Left kidney (tissue), 1 donor: ENCODE measurements at regions not wholly inside any gene's neighbourhood (a gene's known extent, or its start where the extent isn't known, plus 50 kb on each side); places are given as distances from the start of the nearest gene placed in this dataset.
"Not testable (repeated sequence)": the region's sequence is repeated elsewhere in the genome, so short reads cannot be mapped to it uniquely, and the experiment has no call there.

ENCODE experiments used
- DNase-seq: peaks from one replicate; pipeline ENCODE4 v3.0.0-alpha.2; 2013

DNA sequence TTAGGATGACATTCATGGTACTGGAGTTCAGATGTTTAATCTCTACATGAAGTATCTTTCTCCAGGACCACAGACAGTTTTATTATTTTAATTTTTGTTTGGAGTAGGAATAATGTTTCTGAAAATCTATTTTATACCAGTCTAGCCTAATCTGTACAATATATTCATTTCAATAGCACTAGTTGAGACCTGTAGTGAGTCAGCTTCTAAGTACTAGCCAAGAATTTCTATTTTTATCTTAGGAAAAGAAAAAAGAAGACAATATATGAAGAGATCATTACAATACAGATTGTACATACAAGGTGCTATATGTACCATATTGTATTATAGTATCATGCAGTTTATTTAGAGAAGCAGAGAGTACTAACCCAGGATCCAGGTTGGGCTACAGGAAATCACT, 826.9 kb upstream of the PIK3C3 start:
- DNase-seq, result no peak

DNA sequence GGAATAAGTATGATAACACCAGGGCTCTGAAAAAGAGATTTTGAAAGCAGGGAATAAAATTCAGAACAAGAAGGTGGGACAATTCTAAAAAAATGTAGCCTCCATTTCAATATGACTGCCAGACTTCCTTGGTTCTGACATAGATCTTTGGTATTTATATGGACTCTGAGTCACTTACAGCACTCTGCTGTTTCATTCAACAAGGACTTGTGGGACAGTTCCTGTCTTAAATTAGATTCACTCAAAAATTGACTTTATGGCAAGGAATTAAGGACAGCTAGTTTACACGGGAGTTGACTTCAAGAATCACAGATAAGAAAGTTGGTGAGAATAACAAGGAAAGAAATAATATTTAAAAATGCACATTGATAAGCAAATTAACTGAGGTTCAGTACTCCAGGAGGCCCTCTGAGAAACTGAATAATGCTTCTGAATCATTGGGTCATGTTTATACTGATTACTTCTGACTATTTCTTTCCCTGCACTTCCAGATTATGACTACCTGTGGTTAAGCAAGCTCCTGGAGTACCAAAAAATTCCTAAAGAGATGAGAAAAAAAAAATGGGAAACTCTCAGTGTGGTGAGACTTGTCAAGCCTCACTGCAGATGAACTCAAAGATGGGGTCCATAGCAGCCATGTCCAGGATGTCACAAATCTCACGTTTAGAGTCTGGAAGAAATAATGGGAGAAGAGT, 828.3 kb upstream of the PIK3C3 start:
- no peak for DNase-seq

DNA sequence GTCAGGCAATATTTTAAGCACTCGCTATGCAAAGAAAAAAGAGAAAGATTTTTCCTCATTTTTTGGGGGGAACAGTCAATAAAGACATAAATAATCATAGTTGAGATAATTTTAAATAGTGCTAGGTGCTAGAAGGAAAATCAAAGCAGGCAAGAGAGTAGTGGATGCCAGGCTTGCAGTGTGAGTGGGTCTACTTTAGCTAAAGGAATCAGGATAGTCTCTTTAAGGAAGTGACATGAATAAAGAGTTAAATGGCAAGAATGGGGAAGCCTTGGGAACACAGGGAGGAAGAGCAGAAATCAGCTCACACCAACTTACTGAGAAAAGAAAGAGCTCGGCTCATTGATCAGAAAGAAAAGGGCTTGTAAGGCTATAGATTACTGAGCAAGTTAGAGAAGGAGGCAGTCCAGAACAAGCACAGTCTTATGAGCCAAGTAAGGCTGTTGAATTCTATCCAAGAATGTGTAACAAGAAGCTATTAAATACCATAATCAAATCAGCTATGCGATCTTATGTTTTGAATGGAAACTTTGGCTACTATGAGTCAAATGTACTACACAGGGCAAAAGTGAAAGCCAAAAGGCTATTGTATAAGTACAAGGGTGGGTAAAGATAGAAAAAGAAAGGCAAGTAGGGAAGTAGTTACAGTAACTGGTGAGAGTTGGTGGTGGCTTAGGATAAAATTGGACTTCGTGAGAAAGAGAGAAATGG, 833.8 kb upstream of the PIK3C3 start:
- no peak for DNase-seq

DNA sequence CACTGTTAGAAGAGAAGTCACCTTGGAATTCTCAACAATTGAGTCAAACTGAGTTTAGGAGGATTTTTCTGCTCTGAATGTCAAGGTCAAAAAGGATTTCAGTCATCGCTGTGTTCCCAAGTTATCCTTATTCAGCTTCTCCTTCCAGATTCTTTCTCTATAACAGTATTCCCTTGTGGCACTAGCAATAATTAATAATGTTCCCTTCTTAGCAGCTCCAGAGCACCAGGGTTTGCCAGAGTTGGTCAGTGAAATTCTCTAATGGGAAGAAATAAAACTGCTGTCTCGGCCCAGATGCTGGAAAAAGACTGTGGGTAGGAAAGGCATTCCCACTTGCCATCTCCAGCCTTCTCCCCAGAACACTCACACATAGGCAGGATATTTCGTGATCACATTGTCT, 836.0 kb upstream of the PIK3C3 start:
- no peak for DNase-seq

DNA sequence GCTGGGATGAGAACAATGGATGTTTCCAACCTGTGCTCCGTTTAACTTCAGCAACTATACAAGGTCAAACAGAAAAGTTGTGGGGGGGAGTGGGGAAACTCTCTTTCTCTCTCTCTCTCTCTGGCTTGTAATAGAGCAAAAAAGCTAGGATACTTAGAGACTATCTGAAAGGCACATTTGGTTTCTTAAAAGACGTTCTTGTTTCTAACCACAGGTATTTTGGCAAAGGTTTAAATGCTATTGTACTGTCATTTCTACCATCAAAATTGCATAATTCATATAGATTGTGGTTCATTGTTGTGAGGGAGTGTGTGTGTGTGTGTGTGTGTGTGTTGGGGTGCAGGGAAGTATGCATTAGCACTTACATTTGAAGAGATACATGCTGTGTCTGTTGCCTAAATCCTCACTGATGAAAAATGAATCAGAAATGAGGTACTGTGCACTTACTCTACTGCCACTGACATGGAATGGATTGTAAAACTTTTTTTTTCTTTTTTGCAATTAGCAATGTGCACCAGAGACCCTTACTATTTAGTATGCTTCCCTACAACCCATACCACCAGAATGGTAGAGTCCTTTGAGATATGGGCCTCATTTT, 841.0 kb upstream of the PIK3C3 start:
- DNase-seq, result no peak

DNA sequence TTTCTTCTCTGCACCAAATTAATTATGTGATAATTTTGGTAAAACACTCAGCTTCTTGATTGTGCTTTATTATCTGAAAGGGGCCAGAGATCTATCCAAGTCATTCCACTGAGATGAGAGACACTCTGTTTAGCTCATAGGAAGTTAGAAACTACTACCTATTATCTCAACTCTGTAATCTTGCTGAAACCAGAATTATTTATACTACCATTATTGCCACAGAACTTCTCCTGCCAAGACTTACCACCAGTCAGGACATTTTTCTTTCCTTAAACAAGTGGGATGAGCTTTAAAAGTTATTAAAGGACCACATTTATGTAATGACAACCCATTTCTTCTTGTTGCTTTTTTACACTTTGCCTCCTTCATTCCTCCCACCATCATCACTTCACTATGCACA, 855.6 kb upstream of the PIK3C3 start:
- no peak for DNase-seq

DNA sequence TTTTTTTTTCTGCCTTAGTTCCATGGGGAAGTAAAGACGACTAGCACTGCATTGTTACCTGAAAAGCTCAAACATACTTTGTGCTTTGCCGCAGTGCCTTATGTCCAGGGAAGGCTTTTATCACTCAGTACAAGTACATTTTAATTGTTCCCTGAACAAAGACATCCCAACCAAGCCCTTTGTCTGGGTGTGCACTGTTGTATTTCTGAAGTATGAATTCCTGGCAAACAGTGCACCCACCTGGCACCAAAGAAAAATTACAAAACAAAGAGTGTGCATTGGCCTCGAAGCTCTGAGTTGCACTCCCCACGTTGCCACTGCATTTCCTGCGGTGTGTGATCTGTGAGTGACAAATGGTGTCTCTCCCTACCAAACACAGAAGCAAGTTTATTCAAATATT, 858.5 kb upstream of the PIK3C3 start:
- DNase-seq, result peak; percentile 21

DNA sequence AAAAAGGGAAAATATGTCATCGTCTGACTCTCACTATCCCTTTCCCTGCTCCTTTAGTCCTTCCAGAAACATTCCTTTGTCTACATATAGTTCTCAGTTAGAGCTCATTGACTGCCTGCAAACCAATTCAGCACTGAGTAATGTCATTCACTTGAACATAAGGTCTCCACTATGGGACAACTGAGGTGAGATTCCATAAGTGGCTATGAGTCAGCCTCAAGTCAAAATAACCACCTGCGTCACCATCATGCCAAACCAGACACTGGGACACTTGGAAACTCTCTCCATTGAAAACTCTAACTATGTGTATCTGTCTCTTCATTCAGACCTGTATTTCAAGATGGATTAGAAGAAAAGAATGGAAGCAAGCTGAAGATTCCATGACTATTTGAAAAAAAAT, 878.0 kb upstream of the PIK3C3 start:
- no peak for DNase-seq

DNA sequence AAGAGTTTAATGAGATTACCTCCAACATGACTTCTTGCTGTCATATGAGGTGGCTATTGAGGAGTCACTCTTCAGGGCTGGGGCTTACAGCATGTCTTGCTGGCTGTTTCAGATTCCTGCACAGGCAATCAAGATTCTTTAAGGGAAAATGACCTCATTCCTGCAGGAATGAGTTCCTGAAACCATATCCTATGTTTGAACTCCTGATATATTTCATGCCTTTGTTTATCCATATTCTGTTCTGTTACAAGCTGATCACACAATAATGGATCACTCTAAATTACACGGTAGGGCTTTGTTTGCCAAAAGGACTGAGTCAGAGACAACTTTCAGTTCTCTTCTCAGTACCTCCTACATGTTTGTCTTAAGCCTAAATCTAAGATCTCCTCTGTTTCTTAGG, 879.8 kb upstream of the PIK3C3 start:
- no peak for DNase-seq

DNA sequence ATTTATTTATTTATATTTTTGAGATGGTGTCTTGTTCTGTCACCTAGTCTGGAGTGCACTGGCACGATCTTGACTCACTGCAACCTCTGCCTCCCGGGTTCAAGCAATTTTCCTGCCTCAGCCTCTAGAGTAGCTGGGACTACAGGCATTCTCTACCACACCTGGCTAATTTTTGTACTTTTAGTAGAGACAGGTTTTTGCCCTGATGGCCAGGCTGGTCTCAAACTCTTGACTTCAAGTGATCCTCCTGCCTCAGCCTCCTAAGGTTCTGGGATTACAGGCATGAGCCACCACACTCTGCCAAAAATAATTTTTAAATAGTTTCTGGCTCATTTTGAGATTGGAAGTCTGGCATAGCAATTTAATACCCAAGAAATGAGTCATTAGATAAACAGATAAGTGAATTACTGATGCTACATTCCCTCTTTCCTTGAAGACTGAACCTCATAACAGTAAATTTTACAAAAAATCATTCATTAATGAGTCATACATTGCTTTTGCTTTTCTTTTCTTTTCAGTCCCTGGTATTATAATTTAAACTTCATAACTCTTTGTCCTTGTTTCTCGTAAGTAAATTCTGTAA, 881.6 kb upstream of the PIK3C3 start:
- no peak for DNase-seq

DNA sequence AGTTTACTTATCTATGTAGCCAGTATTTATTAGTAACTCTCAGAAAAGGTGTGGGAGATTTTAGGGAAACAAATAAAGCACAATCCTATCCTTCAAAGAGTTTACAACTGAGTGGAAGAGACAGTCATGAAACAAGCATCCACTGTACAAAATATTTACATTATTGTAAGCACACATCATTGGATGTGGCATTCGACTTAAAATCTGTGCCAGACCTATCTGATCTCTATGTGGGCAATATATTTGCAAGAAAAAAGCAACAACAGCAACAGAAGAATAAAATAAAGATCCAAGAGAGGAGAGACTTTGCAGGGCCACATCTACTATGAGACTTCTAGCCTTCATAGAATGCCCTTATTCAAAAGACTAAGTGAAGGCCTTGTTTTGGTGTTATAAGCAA, 882.1 kb upstream of the PIK3C3 start:
- no peak for DNase-seq

DNA sequence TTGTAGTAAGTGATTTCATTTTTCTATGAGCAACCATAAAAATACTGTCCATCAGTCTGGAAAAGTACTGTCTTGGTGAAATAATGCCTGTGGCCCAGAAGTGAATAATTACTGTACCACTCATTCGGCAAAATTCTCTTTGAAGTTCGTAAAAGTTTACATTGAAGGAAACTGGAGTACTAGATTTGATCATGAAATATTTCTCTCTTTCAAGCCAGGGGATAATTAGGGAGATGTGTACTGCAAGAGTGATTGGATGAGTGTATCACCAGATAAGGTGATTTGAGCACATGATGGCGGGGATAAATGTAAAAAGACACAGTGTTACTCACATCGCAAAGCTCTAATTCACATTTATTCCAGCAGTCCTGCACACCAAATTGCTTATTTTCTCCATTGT, 883.2 kb upstream of the PIK3C3 start:
- DNase-seq, result no peak

DNA sequence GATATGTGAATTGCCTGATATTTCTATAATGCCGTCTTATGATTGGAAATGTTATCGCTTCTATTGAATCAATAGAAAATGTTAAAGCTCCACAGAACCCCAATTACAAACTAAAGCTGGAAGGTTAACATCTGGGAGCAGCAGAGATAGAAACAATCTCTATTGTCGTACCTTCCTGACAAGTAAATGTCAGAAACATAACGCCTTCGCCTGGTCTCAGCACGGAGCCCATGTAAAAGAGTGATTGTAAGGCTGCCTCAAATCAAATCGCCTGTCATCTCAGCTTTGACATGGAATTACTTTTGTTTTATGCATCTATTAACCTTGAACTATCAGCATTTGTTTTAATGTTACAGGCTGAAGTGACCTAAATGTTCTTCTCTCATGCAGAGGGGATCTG, 885.9 kb upstream of the PIK3C3 start:
- no peak for DNase-seq

DNA sequence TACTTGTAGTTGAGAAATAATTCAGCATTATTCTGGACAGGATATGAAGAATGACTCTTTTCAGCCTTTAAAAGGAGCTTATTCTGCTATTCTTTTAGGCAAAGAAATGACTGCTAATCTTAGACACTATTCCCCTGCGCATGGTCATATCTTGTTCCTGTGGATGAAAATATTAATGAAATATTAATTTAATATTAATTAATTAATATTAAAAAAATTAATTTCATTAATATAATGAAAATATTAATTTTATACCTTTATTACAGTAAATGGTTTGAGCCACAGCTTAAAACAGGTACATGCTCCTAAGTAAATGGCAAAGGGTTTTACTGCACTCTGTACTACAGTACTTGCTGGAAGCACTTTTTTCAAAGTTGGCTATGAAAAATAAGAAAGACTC, 890.1 kb upstream of the PIK3C3 start:
- DNase-seq, result no peak

DNA sequence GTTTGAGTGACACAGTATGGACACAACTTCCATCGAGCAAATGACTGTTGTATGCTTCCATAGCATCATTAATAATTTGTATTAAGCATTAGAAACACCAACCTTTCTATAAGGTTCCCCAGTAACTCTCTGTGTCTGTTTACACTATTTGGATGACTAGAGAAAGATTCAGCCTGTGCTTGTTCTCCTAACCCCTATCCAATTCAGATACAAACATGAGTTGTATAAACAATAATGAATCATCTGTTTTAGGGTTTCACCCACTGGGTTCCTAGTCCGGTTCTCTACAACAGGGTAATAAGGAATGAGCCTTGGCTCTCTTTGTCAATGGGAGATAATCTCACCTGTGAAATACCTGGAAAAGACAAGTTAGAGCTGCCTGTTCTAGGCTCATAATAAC, 894.1 kb upstream of the PIK3C3 start:
- no peak for DNase-seq

DNA sequence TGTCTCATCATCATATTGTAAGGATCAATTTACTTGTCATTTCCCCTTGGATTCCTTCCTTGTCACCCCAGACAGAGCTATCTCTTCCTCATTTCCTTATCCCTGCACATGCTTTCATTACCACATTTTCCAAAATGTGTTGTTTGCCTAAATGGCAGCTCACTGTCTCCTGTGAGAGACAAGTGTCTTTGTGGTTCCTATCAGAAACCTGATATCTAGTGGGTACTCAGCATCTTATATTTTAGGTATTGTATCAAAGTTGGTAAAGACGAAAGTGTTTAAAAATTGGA, 896.0 kb upstream of the PIK3C3 start:
- no peak for DNase-seq

DNA sequence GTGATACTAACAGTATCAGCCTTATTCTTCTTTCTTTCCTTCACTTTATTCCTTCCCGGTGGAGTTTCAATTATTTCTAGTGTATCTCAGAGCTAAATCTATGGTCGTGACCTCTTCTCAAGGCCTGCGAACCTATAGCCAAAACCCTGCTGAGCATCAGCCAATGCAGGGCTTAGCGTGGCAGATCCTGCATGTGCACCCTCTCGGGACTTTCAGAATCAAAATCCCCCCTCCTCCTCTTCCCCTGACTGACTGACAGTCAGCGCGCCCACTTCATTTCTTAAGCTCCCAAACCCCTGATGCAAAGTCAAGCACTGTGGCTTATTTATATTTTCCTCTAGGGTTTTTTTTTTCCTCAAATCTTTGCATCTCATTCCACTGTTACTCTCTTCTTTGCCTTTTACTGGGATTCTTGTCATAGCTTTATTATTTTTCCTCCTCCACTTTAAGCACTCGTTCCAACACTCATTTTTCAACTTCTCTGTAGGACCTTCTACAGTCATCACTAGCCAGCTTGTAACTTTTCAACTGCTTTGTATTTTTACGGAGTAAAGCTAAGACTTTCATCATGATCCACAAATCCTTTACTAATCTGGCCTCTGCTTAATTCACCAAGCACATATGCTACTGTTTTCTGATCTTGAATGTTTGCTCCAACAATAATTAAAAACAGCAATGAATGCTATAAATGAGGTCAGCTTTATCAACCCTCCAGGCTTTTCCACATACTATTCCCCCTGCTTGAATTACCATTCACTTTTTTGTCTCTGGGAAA, 896.5 kb upstream of the PIK3C3 start:
- DNase-seq, result no peak

DNA sequence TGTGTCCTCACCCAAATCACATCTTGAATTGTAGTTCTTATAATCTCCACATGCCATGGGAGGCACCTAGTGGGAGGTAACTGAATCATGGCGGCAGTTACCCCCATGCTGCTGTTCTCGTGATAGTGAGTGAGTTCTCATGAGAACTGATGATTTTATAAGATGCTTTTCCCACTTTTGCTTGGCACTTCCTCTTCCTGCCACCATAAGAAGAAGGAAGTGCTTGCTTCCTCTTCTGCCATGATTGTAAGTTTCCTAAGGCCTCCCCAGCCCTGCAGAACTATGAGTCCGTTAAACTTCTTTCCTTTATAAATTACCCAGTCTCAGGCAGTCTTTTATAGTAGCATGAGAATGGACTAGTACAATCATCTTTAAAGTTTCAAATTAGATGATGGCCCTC, 902.4 kb upstream of the PIK3C3 start:
- DNase-seq, result no peak

DNA sequence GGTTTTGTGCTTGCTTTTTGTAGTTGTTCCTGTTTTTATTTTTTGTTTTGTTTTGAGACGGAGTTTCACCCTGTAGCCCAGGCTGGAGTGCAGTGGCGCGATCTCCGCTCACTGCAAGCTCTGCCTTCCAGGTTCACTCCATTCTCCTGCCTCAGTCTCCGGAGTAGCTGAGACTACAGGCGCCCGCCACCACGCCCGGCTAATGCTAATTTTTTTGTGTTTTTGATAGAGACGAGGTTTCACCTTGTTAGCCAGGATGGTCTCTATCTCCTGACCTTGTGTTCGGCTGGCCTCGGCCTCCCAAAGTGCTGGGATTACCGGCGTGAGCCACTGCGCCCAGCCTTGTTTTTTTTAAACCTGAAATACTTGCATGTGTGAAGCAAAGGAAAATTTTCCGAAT, 908.8 kb upstream of the PIK3C3 start:
- DNase-seq, result not testable (repeated sequence)

DNA sequence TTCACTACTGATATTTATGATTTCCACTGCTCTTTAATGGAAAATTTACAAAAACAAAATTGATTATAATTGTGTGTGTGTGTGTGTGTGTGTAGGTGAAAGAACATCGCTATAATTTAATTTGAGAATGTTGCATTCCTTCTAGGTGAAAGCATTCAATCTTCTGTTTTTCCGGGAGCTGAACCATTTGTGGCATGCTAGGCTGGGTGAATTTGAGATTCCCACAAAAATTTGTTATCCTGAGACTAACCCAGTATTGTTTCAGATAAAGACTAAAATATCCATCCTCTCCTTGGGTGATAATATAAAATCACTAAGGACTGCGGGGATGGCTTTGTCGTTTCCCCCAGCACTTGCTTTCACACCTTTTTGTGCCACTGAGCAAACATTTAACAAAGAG, 911.2 kb upstream of the PIK3C3 start:
- no peak for DNase-seq

DNA sequence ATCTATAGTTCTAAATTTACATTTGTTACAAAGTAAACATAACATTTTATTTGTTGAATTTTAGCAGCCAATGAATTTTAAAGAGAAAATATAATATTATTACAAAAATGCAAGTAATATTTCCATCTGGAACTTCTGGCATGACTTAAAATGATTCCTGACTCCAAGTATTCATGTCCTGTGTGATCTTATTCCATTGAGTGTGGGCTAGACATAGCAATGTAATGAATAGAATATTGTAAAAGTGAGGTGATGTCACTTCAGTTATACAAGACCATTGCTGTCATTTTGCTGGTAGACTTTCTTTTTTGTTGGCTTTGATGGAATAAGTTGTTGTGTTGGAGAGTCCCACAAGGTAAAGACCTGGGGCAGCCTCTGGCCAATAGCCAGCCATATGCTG, 912.2 kb upstream of the PIK3C3 start:
- no peak for DNase-seq

DNA sequence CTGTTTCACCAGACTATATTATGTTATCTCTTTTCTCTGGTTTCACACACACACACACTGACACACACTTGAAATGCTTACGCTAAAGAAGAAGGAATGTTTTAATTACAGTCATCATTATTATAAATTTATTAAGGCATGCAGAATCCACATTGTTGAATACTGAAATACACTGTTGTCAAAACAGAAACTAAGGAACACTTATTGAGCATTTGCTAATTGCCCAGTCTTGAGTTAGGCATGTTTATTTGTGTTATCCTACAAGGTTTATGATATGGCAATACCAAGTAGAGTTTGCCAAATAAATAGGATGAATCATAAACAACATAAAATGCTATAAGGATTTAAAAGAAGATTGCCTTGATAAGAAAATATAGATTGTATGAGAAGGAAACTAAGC, 917.0 kb upstream of the PIK3C3 start:
- DNase-seq, result no peak

DNA sequence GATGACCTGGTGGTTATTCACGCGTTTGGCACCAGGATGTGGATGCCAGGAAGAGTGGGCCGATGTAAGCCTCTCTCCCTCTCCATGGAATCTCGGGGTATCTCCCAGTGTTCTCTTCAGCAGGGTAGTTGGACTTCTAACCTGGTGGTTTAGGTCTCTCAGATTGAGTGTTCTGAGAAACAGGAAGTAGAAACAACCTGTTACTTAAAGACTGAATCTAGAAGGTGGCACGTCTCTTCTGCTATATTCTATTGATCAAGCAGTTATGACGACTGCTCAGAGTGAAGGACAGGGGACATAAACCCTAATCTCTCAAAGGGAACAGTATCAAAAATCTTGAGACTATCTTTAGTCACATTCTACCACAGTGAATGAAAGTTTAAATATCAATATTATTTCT, 918.7 kb upstream of the PIK3C3 start:
- DNase-seq, result no peak
